ENCODE measurements at regions not wholly inside any gene's neighbourhood (a gene's known extent, or its start where the extent isn't known, plus 50 kb on each side); places are given as distances from the start of the nearest gene placed in this dataset.

- FAIRE-seq (no peak), ATAC-seq (no peak), DNase-seq (ENCODE audit: low spot score) (no peak)
- no peaks in the 10 kb centered on the region for H4K20me1 ChIP-seq (ENCODE audit: insufficient read depth, low read length)
- 52% methylated on average over 5 of the region's 5 CpGs for WGBS (ENCODE audit: low lambda C conversion rate)
- no peaks in the 10 kb centered on the region for H3K79me2 ChIP-seq (ENCODE audit: insufficient read depth, low read length)
- H3K4me1 ChIP-seq (ENCODE audit: insufficient read depth, low read length), result no peaks in the 10 kb centered on the region
- no peaks in the 10 kb centered on the region; the same call in 1 of the 2 replicates for H3K9me3 ChIP-seq (ENCODE audit: low read length)
- no peak overlapping the region for H3K27ac ChIP-seq (ENCODE audit: extremely low read length, insufficient read depth, low read length)
- POLR2A ChIA-PET, result no interaction called here
- no TSS peak for BruUV-seq (replicated peaks)
- in situ Hi-C loops (cut with HindIII; ENCODE audit: extremely low pct_ligation_motif_present, low pct_unique_long_range_greater_than_20kb) (no loop called here), intact Hi-C loops (cut with micrococcal nuclease; ENCODE audit: unreplicated experiment) (no loop called here)
- no peak overlapping the region for H3K9ac ChIP-seq (ENCODE audit: insufficient read depth, low read depth, low read length)
- H3K27me3 ChIP-seq (ENCODE audit: control insufficient read depth in 1 of 2, insufficient read depth in 2 of 2, low read length in 2 of 2), result no peaks in the 10 kb centered on the region
- H3K36me3 ChIP-seq (replicated peaks in 1 of 2; ENCODE audit: control insufficient read depth in 1 of 2, insufficient read depth in 2 of 2, low read length in 2 of 2), result no peaks in the 10 kb centered on the region
- CTCF ChIA-PET (ENCODE audit: low intra/inter-chr PET ratio, low total read pairs), result no interaction called here
- no peak overlapping the region for H3K4me2 ChIP-seq (ENCODE audit: low read depth, low read length)
- no peak overlapping the region for H2AFZ ChIP-seq (ENCODE audit: low read length)
- H3K4me3 ChIP-seq (replicated peaks in 1 of 3; ENCODE audit: insufficient read depth in 1 of 3, low read depth in 2 of 3, low read length in 3 of 3), result no peak overlapping the region
- TF ChIP-seq ZNF234 (CRISPR knock-in tag; conservative IDR thresholded peaks at IDR 0.05) (no peak), ZNF816 (CRISPR knock-in tag; IDR thresholded peaks at IDR 0.05; ENCODE audit: borderline replicate concordance) (no peak), TOE1 (CRISPR knock-in tag; IDR thresholded peaks at IDR 0.05) (no peak), GTF2F1 (IDR thresholded peaks at IDR 0.05; ENCODE audit: low read length) (no peak), ESRRA (CRISPR knock-in tag; IDR thresholded peaks at IDR 0.05; ENCODE audit: low read depth) (no peak), SUZ12 (IDR thresholded peaks at IDR 0.05; ENCODE audit: low read depth, low read length) (no peak), CREB3 (CRISPR knock-in tag; IDR thresholded peaks at IDR 0.05) (no peak), ZNF850 (CRISPR knock-in tag; conservative IDR thresholded peaks at IDR 0.05) (no peak), ZNF33A (CRISPR knock-in tag; IDR thresholded peaks at IDR 0.05; ENCODE audit: borderline replicate concordance) (no peak), HMGXB4 (CRISPR knock-in tag; IDR thresholded peaks at IDR 0.05; ENCODE audit: borderline replicate concordance in 1 of 2, low read depth in 1 of 2) (no peak), PLRG1 (conservative IDR thresholded peaks at IDR 0.05) (no peak)
- TF ChIP-seq, protein P1, sequence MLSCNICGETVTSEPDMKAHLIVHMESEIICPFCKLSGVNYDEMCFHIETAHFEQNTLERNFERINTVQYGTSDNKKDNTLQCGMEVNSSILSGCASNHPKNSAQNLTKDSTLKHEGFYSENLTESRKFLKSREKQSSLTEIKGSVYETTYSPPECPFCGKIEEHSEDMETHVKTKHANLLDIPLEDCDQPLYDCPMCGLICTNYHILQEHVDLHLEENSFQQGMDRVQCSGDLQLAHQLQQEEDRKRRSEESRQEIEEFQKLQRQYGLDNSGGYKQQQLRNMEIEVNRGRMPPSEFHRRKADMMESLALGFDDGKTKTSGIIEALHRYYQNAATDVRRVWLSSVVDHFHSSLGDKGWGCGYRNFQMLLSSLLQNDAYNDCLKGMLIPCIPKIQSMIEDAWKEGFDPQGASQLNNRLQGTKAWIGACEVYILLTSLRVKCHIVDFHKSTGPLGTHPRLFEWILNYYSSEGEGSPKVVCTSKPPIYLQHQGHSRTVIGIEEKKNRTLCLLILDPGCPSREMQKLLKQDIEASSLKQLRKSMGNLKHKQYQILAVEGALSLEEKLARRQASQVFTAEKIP (CRISPR knock-in tag; IDR thresholded peaks at IDR 0.05; ENCODE audit: borderline replicate concordance), result no peak
- TF ChIP-seq, protein P2, sequence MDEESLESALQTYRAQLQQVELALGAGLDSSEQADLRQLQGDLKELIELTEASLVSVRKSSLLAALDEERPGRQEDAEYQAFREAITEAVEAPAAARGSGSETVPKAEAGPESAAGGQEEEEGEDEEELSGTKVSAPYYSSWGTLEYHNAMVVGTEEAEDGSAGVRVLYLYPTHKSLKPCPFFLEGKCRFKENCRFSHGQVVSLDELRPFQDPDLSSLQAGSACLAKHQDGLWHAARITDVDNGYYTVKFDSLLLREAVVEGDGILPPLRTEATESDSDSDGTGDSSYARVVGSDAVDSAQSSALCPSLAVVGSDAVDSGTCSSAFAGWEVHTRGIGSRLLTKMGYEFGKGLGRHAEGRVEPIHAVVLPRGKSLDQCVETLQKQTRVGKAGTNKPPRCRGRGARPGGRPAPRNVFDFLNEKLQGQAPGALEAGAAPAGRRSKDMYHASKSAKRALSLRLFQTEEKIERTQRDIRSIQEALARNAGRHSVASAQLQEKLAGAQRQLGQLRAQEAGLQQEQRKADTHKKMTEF (CRISPR knock-in tag; IDR thresholded peaks at IDR 0.05), result no peak
- TF ChIP-seq, protein P3, sequence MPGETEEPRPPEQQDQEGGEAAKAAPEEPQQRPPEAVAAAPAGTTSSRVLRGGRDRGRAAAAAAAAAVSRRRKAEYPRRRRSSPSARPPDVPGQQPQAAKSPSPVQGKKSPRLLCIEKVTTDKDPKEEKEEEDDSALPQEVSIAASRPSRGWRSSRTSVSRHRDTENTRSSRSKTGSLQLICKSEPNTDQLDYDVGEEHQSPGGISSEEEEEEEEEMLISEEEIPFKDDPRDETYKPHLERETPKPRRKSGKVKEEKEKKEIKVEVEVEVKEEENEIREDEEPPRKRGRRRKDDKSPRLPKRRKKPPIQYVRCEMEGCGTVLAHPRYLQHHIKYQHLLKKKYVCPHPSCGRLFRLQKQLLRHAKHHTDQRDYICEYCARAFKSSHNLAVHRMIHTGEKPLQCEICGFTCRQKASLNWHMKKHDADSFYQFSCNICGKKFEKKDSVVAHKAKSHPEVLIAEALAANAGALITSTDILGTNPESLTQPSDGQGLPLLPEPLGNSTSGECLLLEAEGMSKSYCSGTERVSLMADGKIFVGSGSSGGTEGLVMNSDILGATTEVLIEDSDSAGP (CRISPR knock-in tag; IDR thresholded peaks at IDR 0.05; ENCODE audit: borderline replicate concordance), result no peak
- TF ChIP-seq, protein P4, sequence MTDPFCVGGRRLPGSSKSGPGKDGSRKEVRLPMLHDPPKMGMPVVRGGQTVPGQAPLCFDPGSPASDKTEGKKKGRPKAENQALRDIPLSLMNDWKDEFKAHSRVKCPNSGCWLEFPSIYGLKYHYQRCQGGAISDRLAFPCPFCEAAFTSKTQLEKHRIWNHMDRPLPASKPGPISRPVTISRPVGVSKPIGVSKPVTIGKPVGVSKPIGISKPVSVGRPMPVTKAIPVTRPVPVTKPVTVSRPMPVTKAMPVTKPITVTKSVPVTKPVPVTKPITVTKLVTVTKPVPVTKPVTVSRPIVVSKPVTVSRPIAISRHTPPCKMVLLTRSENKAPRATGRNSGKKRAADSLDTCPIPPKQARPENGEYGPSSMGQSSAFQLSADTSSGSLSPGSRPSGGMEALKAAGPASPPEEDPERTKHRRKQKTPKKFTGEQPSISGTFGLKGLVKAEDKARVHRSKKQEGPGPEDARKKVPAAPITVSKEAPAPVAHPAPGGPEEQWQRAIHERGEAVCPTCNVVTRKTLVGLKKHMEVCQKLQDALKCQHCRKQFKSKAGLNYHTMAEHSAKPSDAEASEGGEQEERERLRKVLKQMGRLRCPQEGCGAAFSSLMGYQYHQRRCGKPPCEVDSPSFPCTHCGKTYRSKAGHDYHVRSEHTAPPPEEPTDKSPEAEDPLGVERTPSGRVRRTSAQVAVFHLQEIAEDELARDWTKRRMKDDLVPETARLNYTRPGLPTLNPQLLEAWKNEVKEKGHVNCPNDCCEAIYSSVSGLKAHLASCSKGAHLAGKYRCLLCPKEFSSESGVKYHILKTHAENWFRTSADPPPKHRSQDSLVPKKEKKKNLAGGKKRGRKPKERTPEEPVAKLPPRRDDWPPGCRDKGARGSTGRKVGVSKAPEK (CRISPR knock-in tag; IDR thresholded peaks at IDR 0.05; ENCODE audit: borderline replicate concordance), result no peak
These were observed 464.2 kb downstream of the EBF1 start for GRCh38 chr5:158635565-158635964.
